ENCODE measurements at regions not wholly inside any gene's neighbourhood (a gene's known extent, or its start where the extent isn't known, plus 50 kb on each side); places are given as distances from the start of the nearest gene placed in this dataset.

- Histone ChIP-seq H3K4me3 (ENCODE audit: low read length) (no peak overlapping the region), H3K9me3 (ENCODE audit: control insufficient read depth, low read depth, low read length) (no peaks in the 10 kb centered on the region), H3K4me1 (ENCODE audit: control insufficient read depth, insufficient read depth, low read length) (no peaks in the 10 kb centered on the region), H3K36me3 (ENCODE audit: control insufficient read depth, insufficient read depth, low read length) (no peaks in the 10 kb centered on the region), H3K27ac (ENCODE audit: low read length) (no peak overlapping the region), H3K27me3 (ENCODE audit: control insufficient read depth, insufficient read depth, low read length) (no peaks in the 10 kb centered on the region)
- WGBS (ENCODE audit: insufficient coverage, low lambda C conversion rate) = no CpG with 5 or more reads among the region's 4 CpGs
- peak; percentile 17 to 33 for DNase-seq
Measured at GRCh38 chr10:53403688-53404087, 631.1 kb upstream of the MBL2 start.

DNA sequence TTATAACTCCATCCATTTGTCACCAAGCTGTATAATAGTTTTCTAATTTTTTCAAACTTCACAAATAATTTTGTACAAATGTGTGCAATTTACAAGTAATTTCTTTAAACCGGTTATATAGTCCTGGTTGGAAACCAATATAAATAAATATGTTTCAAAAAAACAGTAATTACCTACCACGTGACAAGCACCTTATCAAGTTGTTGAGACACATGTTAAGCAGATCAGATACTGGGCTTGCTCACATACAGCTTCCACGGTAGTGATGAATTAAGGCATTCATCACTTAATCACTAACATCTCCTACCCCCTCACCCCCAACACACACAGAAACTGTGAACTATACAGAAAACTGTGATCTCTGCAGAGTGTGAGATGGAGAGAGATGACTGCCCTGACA lies 630.0 kb upstream of the MBL2 start:
- WGBS (ENCODE audit: insufficient coverage, low lambda C conversion rate) = no CpG with 5 or more reads among the region's 3 CpGs
- H3K27me3 ChIP-seq (ENCODE audit: control insufficient read depth, insufficient read depth, low read length) = no peaks in the 10 kb centered on the region
- no peak overlapping the region for H3K4me3 ChIP-seq (ENCODE audit: low read length)
- H3K27ac ChIP-seq (ENCODE audit: low read length) = no peak overlapping the region
- no peaks in the 10 kb centered on the region for H3K4me1 ChIP-seq (ENCODE audit: control insufficient read depth, insufficient read depth, low read length)
- no peak for DNase-seq
- no peaks in the 10 kb centered on the region for H3K36me3 ChIP-seq (ENCODE audit: control insufficient read depth, insufficient read depth, low read length)
- no peaks in the 10 kb centered on the region for H3K9me3 ChIP-seq (ENCODE audit: control insufficient read depth, low read depth, low read length)

- Histone ChIP-seq H3K9me3 (ENCODE audit: control insufficient read depth, low read depth, low read length) (peaks cover 3% of the 10 kb centered on the region), H3K36me3 (ENCODE audit: control insufficient read depth, insufficient read depth, low read length) (no peaks in the 10 kb centered on the region), H3K4me3 (ENCODE audit: low read length) (no peak overlapping the region), H3K27me3 (ENCODE audit: control insufficient read depth, insufficient read depth, low read length) (no peaks in the 10 kb centered on the region), H3K27ac (ENCODE audit: low read length) (no peak overlapping the region), H3K4me1 (ENCODE audit: control insufficient read depth, insufficient read depth, low read length) (no peaks in the 10 kb centered on the region)
- no peak for DNase-seq
Measured at GRCh38 chr10:53401536-53401935, 629.0 kb upstream of the MBL2 start.

- no peak overlapping the region for H3K27ac ChIP-seq (ENCODE audit: low read length)
- H3K9me3 ChIP-seq (ENCODE audit: control insufficient read depth, low read depth, low read length) = peaks cover 5% of the 10 kb centered on the region
- no peak overlapping the region for H3K4me3 ChIP-seq (ENCODE audit: low read length)
- WGBS (ENCODE audit: insufficient coverage, low lambda C conversion rate) = no CpG with 5 or more reads among the region's 2 CpGs
- DNase-seq = no peak
- no peaks in the 10 kb centered on the region for H3K36me3 ChIP-seq (ENCODE audit: control insufficient read depth, insufficient read depth, low read length)
- H3K27me3 ChIP-seq (ENCODE audit: control insufficient read depth, insufficient read depth, low read length) = no peaks in the 10 kb centered on the region
- H3K4me1 ChIP-seq (ENCODE audit: control insufficient read depth, insufficient read depth, low read length) = no peaks in the 10 kb centered on the region
Measured at GRCh38 chr10:53396876-53397275, 624.3 kb upstream of the MBL2 start.

GRCh38 chr10:53395449-53395848 lies 622.9 kb upstream of the MBL2 start:
- H3K4me3 ChIP-seq (ENCODE audit: low read length) = no peak overlapping the region
- no peaks in the 10 kb centered on the region for H3K36me3 ChIP-seq (ENCODE audit: control insufficient read depth, insufficient read depth, low read length)
- no peaks in the 10 kb centered on the region for H3K4me1 ChIP-seq (ENCODE audit: control insufficient read depth, insufficient read depth, low read length)
- WGBS (ENCODE audit: insufficient coverage, low lambda C conversion rate) = no CpG with 5 or more reads among the region's 5 CpGs
- DNase-seq = peak in 1 of 2 donors; percentile 16
- no peak overlapping the region for H3K27ac ChIP-seq (ENCODE audit: low read length)
- peaks cover 5% of the 10 kb centered on the region for H3K9me3 ChIP-seq (ENCODE audit: control insufficient read depth, low read depth, low read length)
- H3K27me3 ChIP-seq (ENCODE audit: control insufficient read depth, insufficient read depth, low read length) = no peaks in the 10 kb centered on the region

DNA sequence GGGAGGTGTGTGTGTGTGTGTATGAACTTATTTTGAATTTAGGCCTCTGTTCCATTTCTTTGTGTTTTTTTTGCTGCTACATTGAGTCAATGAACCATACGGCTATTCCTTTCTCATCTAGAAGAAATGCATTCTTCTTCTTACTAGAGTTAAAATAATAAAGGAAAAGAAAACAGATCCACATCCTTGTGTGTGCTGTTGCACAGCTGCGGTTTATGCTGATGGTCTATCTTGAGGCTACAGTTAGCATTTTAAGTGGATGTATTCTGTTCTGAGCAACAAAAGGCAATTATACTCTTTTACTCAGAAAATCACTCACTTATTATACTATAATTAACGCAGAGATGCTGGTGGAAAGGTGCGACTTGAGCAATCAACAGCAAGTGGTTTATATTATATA lies 615.0 kb upstream of the MBL2 start:
- no peaks in the 10 kb centered on the region for H3K36me3 ChIP-seq (ENCODE audit: control insufficient read depth, insufficient read depth, low read length)
- H3K27me3 ChIP-seq (ENCODE audit: control insufficient read depth, insufficient read depth, low read length) = no peaks in the 10 kb centered on the region
- no peak for DNase-seq
- no peak overlapping the region for H3K4me3 ChIP-seq (ENCODE audit: low read length)
- no peaks in the 10 kb centered on the region for H3K4me1 ChIP-seq (ENCODE audit: control insufficient read depth, insufficient read depth, low read length)
- H3K9me3 ChIP-seq (ENCODE audit: control insufficient read depth, low read depth, low read length) = no peaks in the 10 kb centered on the region
- 100% methylated on average over 2 of the region's 4 CpGs for WGBS (ENCODE audit: insufficient coverage, low lambda C conversion rate)
- no peak overlapping the region for H3K27ac ChIP-seq (ENCODE audit: low read length)

DNA sequence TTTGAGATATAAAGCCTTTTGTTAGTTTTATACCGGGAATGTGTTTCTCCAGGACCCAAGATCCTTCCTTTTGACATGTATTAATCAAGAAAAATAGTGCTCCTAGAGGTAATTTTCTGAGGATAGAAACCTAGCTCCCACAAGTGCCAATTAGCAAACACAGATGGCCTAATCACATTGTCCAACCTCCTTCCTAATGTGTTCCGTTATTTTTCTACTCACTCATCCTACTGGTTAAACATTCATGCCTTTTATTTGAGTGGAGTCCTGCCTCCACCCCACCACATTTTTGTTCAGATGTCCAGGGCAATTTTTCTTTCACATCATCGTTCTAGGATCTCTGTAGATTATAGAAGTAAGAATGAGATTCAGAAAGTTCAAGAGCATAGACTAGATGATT lies 610.0 kb upstream of the MBL2 start:
- Histone ChIP-seq H3K36me3 (ENCODE audit: control insufficient read depth, insufficient read depth, low read length) (no peaks in the 10 kb centered on the region), H3K4me3 (ENCODE audit: low read length) (no peak overlapping the region), H3K27me3 (ENCODE audit: control insufficient read depth, insufficient read depth, low read length) (no peaks in the 10 kb centered on the region), H3K4me1 (ENCODE audit: control insufficient read depth, insufficient read depth, low read length) (no peaks in the 10 kb centered on the region), H3K9me3 (ENCODE audit: control insufficient read depth, low read depth, low read length) (no peaks in the 10 kb centered on the region), H3K27ac (ENCODE audit: low read length) (no peak overlapping the region)
- DNase-seq = no peak
- 81% methylated on average over 2 of the region's 3 CpGs for WGBS (ENCODE audit: insufficient coverage, low lambda C conversion rate)

- Histone ChIP-seq H3K27ac (ENCODE audit: low read length) (no peak overlapping the region), H3K4me1 (ENCODE audit: control insufficient read depth, insufficient read depth, low read length) (no peaks in the 10 kb centered on the region), H3K36me3 (ENCODE audit: control insufficient read depth, insufficient read depth, low read length) (no peaks in the 10 kb centered on the region), H3K27me3 (ENCODE audit: control insufficient read depth, insufficient read depth, low read length) (no peaks in the 10 kb centered on the region), H3K9me3 (ENCODE audit: control insufficient read depth, low read depth, low read length) (no peaks in the 10 kb centered on the region), H3K4me3 (ENCODE audit: low read length) (no peak overlapping the region)
- WGBS (ENCODE audit: insufficient coverage, low lambda C conversion rate) = no CpG with 5 or more reads among the region's 1 CpG
- DNase-seq = peak; percentile 15 to 63
Measured at GRCh38 chr10:53379956-53380355, 607.4 kb upstream of the MBL2 start.

- H3K4me1 ChIP-seq (ENCODE audit: control insufficient read depth, insufficient read depth, low read length) = no peaks in the 10 kb centered on the region
- no peaks in the 10 kb centered on the region for H3K36me3 ChIP-seq (ENCODE audit: control insufficient read depth, insufficient read depth, low read length)
- H3K27ac ChIP-seq (ENCODE audit: low read length) = no peak overlapping the region
- WGBS (ENCODE audit: insufficient coverage, low lambda C conversion rate) = no CpG with 5 or more reads among the region's 4 CpGs
- H3K27me3 ChIP-seq (ENCODE audit: control insufficient read depth, insufficient read depth, low read length) = no peaks in the 10 kb centered on the region
- H3K4me3 ChIP-seq (ENCODE audit: low read length) = no peak overlapping the region
- H3K9me3 ChIP-seq (ENCODE audit: control insufficient read depth, low read depth, low read length) = no peaks in the 10 kb centered on the region
- no peak for DNase-seq
Measured at GRCh38 chr10:53370347-53370746, 597.8 kb upstream of the MBL2 start.

DNA sequence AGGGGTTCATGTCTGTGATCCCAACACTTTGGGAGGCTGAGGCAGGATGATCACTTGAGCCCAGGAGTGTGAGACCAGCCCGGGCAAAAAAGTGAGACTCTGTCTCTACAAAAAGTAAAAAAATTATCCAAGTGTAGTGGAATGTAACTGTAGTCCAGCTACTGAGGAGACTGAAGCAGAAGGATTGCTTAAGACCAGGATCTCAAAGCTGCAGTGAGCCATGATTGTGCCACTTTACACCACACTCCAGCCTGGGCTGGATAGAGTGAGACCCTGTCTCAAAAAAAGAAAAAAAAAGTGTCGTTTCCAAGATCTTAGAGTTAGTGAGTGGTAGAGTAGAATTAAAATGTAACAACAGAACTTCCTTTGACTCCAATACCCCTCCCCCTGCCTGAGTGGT lies 589.4 kb upstream of the MBL2 start:
- Histone ChIP-seq H3K27ac (ENCODE audit: low read length) (no peak overlapping the region), H3K36me3 (ENCODE audit: control insufficient read depth, insufficient read depth, low read length) (no peaks in the 10 kb centered on the region), H3K4me3 (ENCODE audit: low read length) (no peak overlapping the region), H3K4me1 (ENCODE audit: control insufficient read depth, insufficient read depth, low read length) (no peaks in the 10 kb centered on the region), H3K9me3 (ENCODE audit: control insufficient read depth, low read depth, low read length) (no peaks in the 10 kb centered on the region), H3K27me3 (ENCODE audit: control insufficient read depth, insufficient read depth, low read length) (no peaks in the 10 kb centered on the region)
- WGBS (ENCODE audit: insufficient coverage, low lambda C conversion rate) = no CpG with 5 or more reads among the region's 2 CpGs
- no peak for DNase-seq

GRCh38 chr10:53361281-53361680 lies 588.7 kb upstream of the MBL2 start:
- WGBS (ENCODE audit: insufficient coverage, low lambda C conversion rate) = no CpG with 5 or more reads among the region's 1 CpG
- H3K27me3 ChIP-seq (ENCODE audit: control insufficient read depth, insufficient read depth, low read length) = no peaks in the 10 kb centered on the region
- DNase-seq = no peak
- H3K4me1 ChIP-seq (ENCODE audit: control insufficient read depth, insufficient read depth, low read length) = no peaks in the 10 kb centered on the region
- H3K27ac ChIP-seq (ENCODE audit: low read length) = no peak overlapping the region
- H3K4me3 ChIP-seq (ENCODE audit: low read length) = no peak overlapping the region
- no peaks in the 10 kb centered on the region for H3K9me3 ChIP-seq (ENCODE audit: control insufficient read depth, low read depth, low read length)
- no peaks in the 10 kb centered on the region for H3K36me3 ChIP-seq (ENCODE audit: control insufficient read depth, insufficient read depth, low read length)

Measured in large intestine (tissue), 3 donors.